ENCODE measurements at regions not wholly inside any gene's neighbourhood (a gene's known extent, or its start where the extent isn't known, plus 50 kb on each side); places are given as distances from the start of the nearest gene placed in this dataset.

- Histone ChIP-seq H3K27me3 (ENCODE audit: control insufficient read depth, insufficient read depth) (no peaks in the 10 kb centered on the region), H3K27ac (ENCODE audit: low read length) (no peak overlapping the region), H3K4me3 (ENCODE audit: low read length) (no peak overlapping the region), H3K9me3 (ENCODE audit: control insufficient read depth, low read length) (no peaks in the 10 kb centered on the region), H3K4me1 (ENCODE audit: control insufficient read depth, insufficient read depth, low read length) (no peaks in the 10 kb centered on the region)
- ATAC-seq (no peak), DNase-seq (no peak)
- intact Hi-C loops (cut with DNase I) = no loop called here
- 94% methylated on average over 8 of the region's 8 CpGs for WGBS
These were observed 100.5 kb downstream of the WT1 start for GRCh38 chr11:32334822-32335221.

All from right cardiac atrium (tissue), 5 donors.